A673 (cell line): ENCODE measurements at regions not wholly inside any gene's neighbourhood (a gene's known extent, or its start where the extent isn't known, plus 50 kb on each side); places are given as distances from the start of the nearest gene placed in this dataset.

ENCODE experiments used
- BruUV-seq: library from RNA; stranded (reverse); fragments of 400-500 nt; replicated peaks from 2 replicates; lab custom pipeline; 2021; lab: Mats Ljungman, UMichigan
- CTCF ChIA-PET: fragments of 300-600 bp; sonication (Branson Sonifier 250); formaldehyde crosslinking; loops from one replicate; lab custom pipeline; 2022; ENCODE audit warnings: antibody characterized with exemption; lab: Charles Lee
- POLR2A ChIA-PET: fragments of 300-600 bp; sonication (Branson Sonifier 250); formaldehyde crosslinking; loops from one replicate; lab custom pipeline; 2022; ENCODE audit warnings: antibody characterized with exemption; ENCODE audit not compliant: low non-redundant PET; lab: Charles Lee
- DNase-seq: peaks from one replicate; pipeline ENCODE4 v3.0.0-alpha.2; 2015; ENCODE audit warnings: low spot score
- H3K27ac ChIP-seq: fragments of 200-600 bp; sonication (generic); 2 replicates; pipeline ENCODE4 v1.5.1; 2016; ENCODE audit warnings: mixed run types, low read depth, mild to moderate bottlenecking, mixed read lengths, antibody characterized with exemption, low read length; ENCODE audit not compliant: poor library complexity, severe bottlenecking
- H3K27me3 ChIP-seq: fragments of 200-600 bp; sonication (generic); replicated peaks from 2 replicates; pipeline ENCODE4 v1.6.1; 2017; ENCODE audit warnings: mixed run types, low read depth, mild to moderate bottlenecking, mixed read lengths, antibody characterized with exemption, low read length; ENCODE audit not compliant: insufficient read depth, poor library complexity
- H3K36me3 ChIP-seq: fragments of 200-600 bp; sonication (generic); 2 replicates; pipeline ENCODE4 v1.6.1; 2016; ENCODE audit warnings: mixed run types, mild to moderate bottlenecking, mixed read lengths, antibody characterized with exemption, low read length; ENCODE audit not compliant: insufficient read depth, poor library complexity, severe bottlenecking
- H3K4me1 ChIP-seq: fragments of 200-600 bp; sonication (generic); 2 replicates; pipeline ENCODE4 v1.6.1; 2017; ENCODE audit warnings: mixed run types, mild to moderate bottlenecking, mixed read lengths, antibody characterized with exemption, low read length; ENCODE audit not compliant: insufficient read depth, poor library complexity, severe bottlenecking
- H3K4me3 ChIP-seq: fragments of 200-600 bp; sonication (generic); 2 replicates; pipeline ENCODE4 v1.5.1; 2016; ENCODE audit warnings: low read depth, mixed run types, mild to moderate bottlenecking, mixed read lengths, low read length; ENCODE audit not compliant: poor library complexity, severe bottlenecking
- H3K9me3 ChIP-seq: fragments of 200-600 bp; sonication (generic); 2 replicates; pipeline ENCODE4 v1.6.1; 2016; ENCODE audit warnings: mixed run types, low read depth, mild to moderate bottlenecking, mixed read lengths, antibody characterized with exemption, low read length; ENCODE audit not compliant: poor library complexity, severe bottlenecking
- CTCF ChIP-seq: fragments of 300-800, 200-600 bp; sonication (generic); conservative IDR thresholded peaks from 2 replicates; pipeline ENCODE4 v1.5.1; 2017; ENCODE audit warnings: low read depth, mild to moderate bottlenecking, antibody characterized with exemption, low read length, moderate library complexity, mixed read lengths
- EZH2 ChIP-seq: fragments of 200-600 bp; sonication (generic); IDR thresholded peaks from 2 replicates; pipeline ENCODE4 v1.6.1; 2017; ENCODE audit warnings: borderline replicate concordance, low read depth, mild to moderate bottlenecking, mixed read lengths, antibody characterized with exemption, low read length; ENCODE audit not compliant: poor library complexity, severe bottlenecking
- intact Hi-C: fragments of 100-400 bp; cut with micrococcal nuclease; formaldehyde crosslinking; loops from one replicate; pipeline ENCODE4 v1.10.0; 2022; ENCODE audit not compliant: unreplicated experiment

GRCh38 chr1:29426701-29427279 is 190.5 kb downstream of the PTPRU start:
- no peak for DNase-seq
- no peaks in the 10 kb centered on the region for H3K36me3 ChIP-seq
- H3K4me1 ChIP-seq: no peaks in the 10 kb centered on the region
- TF ChIP-seq CTCF (no peak), EZH2 (no peak)
- POLR2A ChIA-PET: no interaction called here
- no peak overlapping the region for H3K27ac ChIP-seq
- no peak overlapping the region for H3K4me3 ChIP-seq
- CTCF ChIA-PET: no interaction called here
- intact Hi-C loops: no loop called here
- peaks cover 6% of the 10 kb centered on the region for H3K27me3 ChIP-seq
- BruUV-seq: no TSS peak
- no peaks in the 10 kb centered on the region for H3K9me3 ChIP-seq

GRCh38 chr1:29425631-29426030 is 189.3 kb downstream of the PTPRU start:
- POLR2A ChIA-PET: no interaction called here
- DNase-seq: no peak
- CTCF ChIA-PET: no interaction called here
- H3K4me3 ChIP-seq: no peak overlapping the region
- H3K27me3 ChIP-seq: peaks cover 6% of the 10 kb centered on the region
- TF ChIP-seq CTCF (no peak), EZH2 (no peak)
- H3K9me3 ChIP-seq: no peaks in the 10 kb centered on the region
- BruUV-seq: no TSS peak
- H3K36me3 ChIP-seq: no peaks in the 10 kb centered on the region
- H3K27ac ChIP-seq: no peak overlapping the region
- H3K4me1 ChIP-seq: no peaks in the 10 kb centered on the region
- intact Hi-C loops: no loop called here

- BruUV-seq: no TSS peak
- no peaks in the 10 kb centered on the region for H3K4me1 ChIP-seq
- DNase-seq: no peak
- intact Hi-C loops: no loop called here
- H3K4me3 ChIP-seq: no peak overlapping the region
- no peaks in the 10 kb centered on the region for H3K36me3 ChIP-seq
- CTCF ChIA-PET: no interaction called here
- H3K27ac ChIP-seq: no peak overlapping the region
- TF ChIP-seq EZH2 (no peak), CTCF (no peak)
- peaks cover 6% of the 10 kb centered on the region for H3K27me3 ChIP-seq
- POLR2A ChIA-PET: no interaction called here
- no peaks in the 10 kb centered on the region for H3K9me3 ChIP-seq
These were observed 187.9 kb downstream of the PTPRU start for GRCh38 chr1:29424266-29424665.
